Vagina (tissue), 2 donors: ENCODE measurements at regions not wholly inside any gene's neighbourhood (a gene's known extent, or its start where the extent isn't known, plus 50 kb on each side); places are given as distances from the start of the nearest gene placed in this dataset.

Experiments used
- DNase-seq, 2 donors: peaks; one replicate each; pipeline ENCODE4 v3.0.0-alpha.2; 2017; ENCODE audit errors: extremely low spot score in 2 of 2
- H3K27ac ChIP-seq: fragments of 200-600 bp; sonication (generic); one replicate; pipeline ENCODE4 v1.5.1; 2019
- H3K27me3 ChIP-seq: fragments of 200-600 bp; sonication (generic); one replicate; pipeline ENCODE4 v1.5.1; 2019
- H3K36me3 ChIP-seq, 2 donors: fragments of 200-600 bp; sonication (generic); one replicate each; pipeline ENCODE4 v1.5.1; 2017 to 2019
- H3K4me1 ChIP-seq: fragments of 200-600 bp; sonication (generic); one replicate; pipeline ENCODE4 v1.5.1; 2019
- H3K4me3 ChIP-seq, 2 donors: fragments of 200-600 bp; sonication (generic); 1 replicate in 1 of 2; 2 replicates in 1 of 2; pipeline ENCODE4 v1.5.1; 2016 to 2019
- H3K9me3 ChIP-seq: fragments of 200-600 bp; sonication (generic); one replicate; pipeline ENCODE4 v1.5.1; 2019
- CTCF ChIP-seq, 3 experiments: fragments of 450-650 bp in 2 of 3; fragments of 200-600 bp in 1 of 3; sonication (generic) in 1 of 3; IDR thresholded peaks; one replicate each; pipeline ENCODE4 v1.5.1; 2017 to 2019; ENCODE audit warnings: antibody characterized with exemption in 3 of 3, mild to moderate bottlenecking in 2 of 3, moderate library complexity in 2 of 3
- POLR2A ChIP-seq, 2 donors: fragments of 450-650 bp; IDR thresholded peaks; one replicate each; pipeline ENCODE4 v1.6.1; 2017; ENCODE audit warnings: antibody characterized with exemption in 2 of 2, mild to moderate bottlenecking in 2 of 2, moderate library complexity in 2 of 2
- POLR2AphosphoS5 ChIP-seq, 2 donors: sonication (generic); formaldehyde crosslinking; IDR thresholded peaks; one replicate each; pipeline ENCODE4 v1.9.0; 2017; ENCODE audit warnings: antibody characterized with exemption in 2 of 2, mild to moderate bottlenecking in 2 of 2, low read depth in 1 of 2; ENCODE audit not compliant: insufficient read depth in 1 of 2
- intact Hi-C: fragments of 100-400 bp; cut with DNase I; formaldehyde crosslinking; loops from one replicate; pipeline ENCODE4 v1.15.1; 2023

GRCh38 chr10:78146200-78146599, 112.5 kb downstream of the RPS24 start:
- Histone ChIP-seq H3K4me3 (no peak overlapping the region), H3K27me3 (no peaks in the 10 kb centered on the region), H3K27ac (no peak overlapping the region), H3K4me1 (no peaks in the 10 kb centered on the region), H3K36me3 (no peaks in the 10 kb centered on the region), H3K9me3 (no peaks in the 10 kb centered on the region)
- no peak for DNase-seq
- intact Hi-C loops: no loop called here
- TF ChIP-seq POLR2A (IDR thresholded peaks at IDR 0.05) (no peak), POLR2AphosphoS5 (IDR thresholded peaks at IDR 0.05; ENCODE audit: insufficient read depth in 1 of 2, low read depth in 1 of 2) (no peak), CTCF (IDR thresholded peaks at IDR 0.05) (no peak)

GRCh38 chr10:78147202-78147601, 113.5 kb downstream of the RPS24 start:
- intact Hi-C loops: no loop called here

GRCh38 chr10:78148216-78148960, 114.7 kb downstream of the RPS24 start:
- no peak for DNase-seq
- TF ChIP-seq POLR2AphosphoS5 (IDR thresholded peaks at IDR 0.05; ENCODE audit: insufficient read depth in 1 of 2, low read depth in 1 of 2): no peak
- TF ChIP-seq POLR2A (IDR thresholded peaks at IDR 0.05): no peak
- no peak overlapping the region for H3K4me3 ChIP-seq
- intact Hi-C loops: no loop called here
- no peak overlapping the region for H3K27ac ChIP-seq
- no peaks in the 10 kb centered on the region for H3K9me3 ChIP-seq
- H3K27me3 ChIP-seq: no peaks in the 10 kb centered on the region
- H3K36me3 ChIP-seq: no peaks in the 10 kb centered on the region
- no peaks in the 10 kb centered on the region for H3K4me1 ChIP-seq

More at GRCh38 chr10:78147202-78147601, 113.5 kb downstream of the RPS24 start:
- Histone ChIP-seq H3K4me1 (no peaks in the 10 kb centered on the region), H3K27me3 (no peaks in the 10 kb centered on the region), H3K27ac (no peak overlapping the region), H3K4me3 (no peak overlapping the region), H3K36me3 (no peaks in the 10 kb centered on the region), H3K9me3 (no peaks in the 10 kb centered on the region)
- no peak for TF ChIP-seq POLR2AphosphoS5 (IDR thresholded peaks at IDR 0.05; ENCODE audit: insufficient read depth in 1 of 2, low read depth in 1 of 2)
- TF ChIP-seq CTCF (IDR thresholded peaks at IDR 0.05): no peak
- TF ChIP-seq POLR2A (IDR thresholded peaks at IDR 0.05): no peak
- no peak for DNase-seq

DNA sequence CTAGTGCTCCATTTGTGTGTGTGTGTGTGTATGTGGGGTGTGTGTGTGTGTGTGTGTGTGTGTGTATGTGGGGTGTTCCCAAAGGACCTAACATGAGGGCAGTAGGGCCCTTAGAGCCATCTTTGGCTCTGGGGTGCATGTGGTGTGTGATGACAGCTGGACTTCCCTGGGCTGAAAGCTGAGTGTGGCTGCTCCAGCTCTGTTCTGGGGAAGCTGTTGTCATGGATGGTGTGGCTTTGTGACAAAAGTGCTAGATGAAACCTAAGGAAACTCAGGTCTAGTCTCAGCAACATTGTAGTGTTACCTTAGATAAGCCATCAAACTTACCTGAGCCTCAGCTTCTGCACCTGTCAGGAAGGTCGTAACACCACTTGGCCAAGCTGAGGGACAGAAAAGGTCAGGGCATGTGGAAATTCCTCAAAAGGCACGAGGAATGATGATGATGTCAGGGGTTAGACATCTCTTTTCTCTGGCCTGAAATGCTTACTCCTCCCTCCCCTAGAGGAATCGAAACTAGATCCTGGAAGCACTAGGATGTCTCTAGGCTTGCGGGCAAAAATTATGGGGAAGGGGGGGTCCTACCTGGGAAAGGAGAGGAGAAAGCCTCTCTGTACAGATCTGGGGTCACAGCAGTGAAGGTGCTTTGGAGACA, 115.4 kb downstream of the RPS24 start:
- Histone ChIP-seq H3K9me3 (no peaks in the 10 kb centered on the region), H3K27me3 (no peaks in the 10 kb centered on the region), H3K27ac (no peak overlapping the region), H3K4me1 (no peaks in the 10 kb centered on the region), H3K36me3 (no peaks in the 10 kb centered on the region), H3K4me3 (no peak overlapping the region)
- DNase-seq: no peak
- intact Hi-C loops: no loop called here
- TF ChIP-seq POLR2A (IDR thresholded peaks at IDR 0.05) (no peak), POLR2AphosphoS5 (IDR thresholded peaks at IDR 0.05; ENCODE audit: insufficient read depth in 1 of 2, low read depth in 1 of 2) (no peak), CTCF (IDR thresholded peaks at IDR 0.05) (no peak)

DNA sequence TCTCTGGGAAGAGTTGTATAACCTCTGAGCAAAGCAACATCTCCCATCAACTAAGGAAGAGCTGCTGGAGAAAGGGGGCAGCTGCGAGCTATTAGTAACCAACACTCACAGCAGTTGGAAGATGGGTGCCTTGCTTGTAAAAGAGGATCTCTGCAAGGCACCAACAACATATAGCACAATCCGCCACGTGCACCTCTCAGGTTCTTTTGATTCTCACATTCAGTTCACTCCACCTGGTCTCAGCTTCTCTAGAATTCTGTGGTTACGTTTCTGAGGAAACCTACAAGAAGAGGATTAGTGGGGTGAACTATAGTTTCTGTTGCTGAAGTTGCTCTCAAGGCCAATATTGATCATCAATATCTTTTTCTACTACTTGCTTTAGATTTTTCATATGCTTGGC, 117.1 kb downstream of the RPS24 start:
- no peak for DNase-seq
- H3K36me3 ChIP-seq: no peaks in the 10 kb centered on the region
- intact Hi-C loops: no loop called here
- no peak for TF ChIP-seq CTCF (IDR thresholded peaks at IDR 0.05)
- no peak overlapping the region for H3K4me3 ChIP-seq
- no peaks in the 10 kb centered on the region for H3K27me3 ChIP-seq
- no peaks in the 10 kb centered on the region for H3K9me3 ChIP-seq
- no peak overlapping the region for H3K27ac ChIP-seq
- H3K4me1 ChIP-seq: no peaks in the 10 kb centered on the region
